PFSK-1 (cell line): ENCODE measurements at regions not wholly inside any gene's neighbourhood (a gene's known extent, or its start where the extent isn't known, plus 50 kb on each side); places are given as distances from the start of the nearest gene placed in this dataset.

Experiments
- FOXP2 ChIP-seq: optimal IDR thresholded peaks from 2 replicates; pipeline ENCODE3; 2011; ENCODE audit warnings: borderline replicate concordance, control low read depth, inconsistent platforms; ENCODE audit not compliant: insufficient read depth; ENCODE audit errors: extremely low read length, extremely low read depth
- POLR2AphosphoS5 ChIP-seq: IDR thresholded peaks from 2 replicates; pipeline ENCODE4 v1.6.1; 2012; ENCODE audit warnings: low read depth, mild to moderate bottlenecking, control low read depth, low read length, moderate library complexity
- REST ChIP-seq, 2 experiments: IDR thresholded peaks; 2 replicates each; pipeline versions ENCODE4 v1.6.1 to v1.8.0; 2011 to 2012; ENCODE audit warnings: low read depth in 2 of 2, low read length in 2 of 2, control low read depth in 1 of 2, inconsistent platforms in 1 of 2, mild to moderate bottlenecking in 1 of 2, moderate library complexity in 1 of 2; ENCODE audit not compliant: insufficient read depth in 1 of 2

GRCh38 chr15:39034816-39035215 is 470.2 kb upstream of the RASGRP1 start:
- TF ChIP-seq REST (IDR thresholded peaks at IDR 0.05; ENCODE audit: insufficient read depth in 1 of 2, low read depth in 2 of 2, low read length in 2 of 2) (no peak), POLR2AphosphoS5 (no peak), FOXP2 (no peak)
